ENCODE measurements at regions not wholly inside any gene's neighbourhood (a gene's known extent, or its start where the extent isn't known, plus 50 kb on each side); places are given as distances from the start of the nearest gene placed in this dataset.

DNA sequence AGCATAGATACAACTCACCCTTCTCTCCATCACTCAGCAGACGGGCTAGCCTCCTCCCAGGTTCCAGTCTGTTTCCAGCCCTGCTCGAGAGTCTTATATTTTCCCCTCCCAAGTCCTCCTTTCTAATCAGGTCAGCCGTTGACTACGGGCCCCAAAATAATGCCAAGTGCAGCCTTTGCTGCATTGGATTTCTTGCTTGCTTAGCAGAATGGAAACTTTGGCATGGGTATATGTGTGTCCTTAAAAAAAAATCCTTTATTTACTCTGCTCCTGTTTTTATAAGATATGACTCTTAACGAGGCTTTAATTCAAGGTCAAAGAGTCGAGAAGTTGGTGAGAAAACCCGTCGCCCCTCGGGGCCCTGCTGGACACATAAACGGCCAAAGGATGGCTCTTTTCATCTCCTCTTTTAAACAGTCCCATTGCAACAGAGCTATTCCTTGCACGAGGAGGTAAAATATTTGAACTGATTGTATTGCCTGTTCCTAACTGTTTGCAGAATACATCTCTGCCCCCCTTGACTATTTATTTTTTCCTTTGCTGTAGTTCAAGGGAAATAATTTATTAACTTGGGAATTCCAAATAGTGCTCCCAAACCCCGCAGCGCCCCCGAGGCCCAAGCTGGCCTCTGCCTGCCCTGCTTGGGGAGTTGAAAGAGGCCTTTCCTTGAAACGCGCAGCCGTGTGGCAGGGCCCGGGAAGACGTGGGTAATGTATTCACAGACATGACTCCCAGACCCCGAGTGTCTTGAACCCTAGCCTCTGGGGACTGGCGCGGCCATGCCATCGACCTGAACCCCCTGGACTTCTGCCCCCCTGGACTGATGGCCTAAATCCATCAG lies 156.5 kb upstream of the MYL2 start:
- no peak for DNase-seq (ENCODE audit: low spot score)

DNA sequence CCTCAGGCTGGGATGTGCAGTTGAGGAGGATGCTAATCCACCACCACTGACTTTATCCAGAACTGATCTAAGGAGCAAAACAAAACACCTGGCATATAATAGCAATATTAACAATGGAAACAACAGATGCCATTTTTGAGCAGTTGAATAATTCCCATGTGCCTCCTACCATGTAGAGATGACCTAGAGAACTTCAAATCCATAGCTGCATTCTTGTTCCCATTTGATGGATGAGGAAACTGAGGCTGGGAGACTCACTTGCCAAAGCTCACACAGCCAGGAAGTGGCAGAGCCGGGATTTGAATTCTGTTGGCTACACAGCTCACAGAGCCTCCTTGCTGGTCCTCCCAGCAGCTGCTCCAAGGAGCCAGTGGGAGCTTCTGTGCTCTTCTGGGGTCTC lies 155.8 kb upstream of the MYL2 start:
- no peak for DNase-seq (ENCODE audit: low spot score)

DNA sequence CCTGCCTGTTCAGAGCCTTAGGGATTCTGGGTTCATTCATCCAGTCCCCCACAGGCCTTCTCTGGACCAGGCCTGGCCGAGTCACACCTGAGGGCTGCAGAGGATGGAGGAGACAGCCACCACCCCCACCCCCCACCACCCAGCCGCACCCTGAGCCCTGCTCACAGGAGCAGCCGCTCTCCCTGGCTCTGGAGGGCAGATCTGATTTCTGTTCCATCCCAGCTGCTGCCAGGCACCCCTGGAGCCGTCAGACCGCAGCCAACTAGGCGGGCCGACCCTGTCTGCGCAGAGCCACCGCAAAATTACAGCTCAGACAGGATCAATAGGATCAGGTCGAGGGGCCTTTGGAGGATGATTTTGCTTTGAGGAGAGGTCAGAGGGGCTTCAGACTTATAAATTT lies 154.6 kb upstream of the MYL2 start:
- no peak for DNase-seq (ENCODE audit: low spot score)

DNA sequence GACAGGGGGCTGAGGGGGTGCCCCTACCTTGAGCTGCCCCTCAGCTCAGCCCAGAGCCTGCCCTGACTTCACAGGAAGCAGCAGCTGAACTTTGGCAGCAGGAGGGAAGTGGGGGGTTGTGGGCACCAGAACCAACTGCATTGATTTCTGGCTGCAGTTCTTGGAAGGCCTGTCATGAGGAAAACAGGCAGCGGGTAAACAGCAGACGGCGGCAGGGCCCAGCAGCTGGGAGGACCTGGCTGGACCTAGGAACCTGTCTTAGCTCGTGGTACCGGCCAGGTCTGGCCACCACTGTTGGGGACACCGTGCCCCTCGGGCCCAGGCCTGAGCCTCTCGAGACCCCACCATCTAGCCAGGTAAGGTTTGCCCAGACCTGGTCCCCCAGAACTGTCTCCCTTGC lies 154.2 kb upstream of the MYL2 start:
- DNase-seq (ENCODE audit: low spot score): no peak

DNA sequence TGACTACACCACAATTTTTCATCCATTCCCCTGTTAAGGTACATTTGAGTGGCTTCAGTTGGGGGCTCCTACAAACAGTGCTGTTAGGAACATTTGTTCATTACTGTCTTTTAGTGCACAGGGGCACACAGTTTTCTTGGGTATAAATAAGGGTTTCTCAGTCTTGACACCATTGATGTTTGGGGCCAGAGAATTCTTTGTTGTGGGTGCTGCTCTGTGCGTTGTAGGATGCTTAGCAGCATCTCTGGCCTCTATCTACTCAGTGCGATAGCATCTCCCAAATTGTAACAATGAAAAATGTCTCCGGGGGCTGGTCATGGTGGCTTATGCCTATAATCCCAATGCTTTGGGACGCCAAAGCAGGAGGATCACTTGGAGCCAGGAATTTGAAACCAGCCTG lies 153.0 kb upstream of the MYL2 start:
- no peak for DNase-seq (ENCODE audit: low spot score)

DNA sequence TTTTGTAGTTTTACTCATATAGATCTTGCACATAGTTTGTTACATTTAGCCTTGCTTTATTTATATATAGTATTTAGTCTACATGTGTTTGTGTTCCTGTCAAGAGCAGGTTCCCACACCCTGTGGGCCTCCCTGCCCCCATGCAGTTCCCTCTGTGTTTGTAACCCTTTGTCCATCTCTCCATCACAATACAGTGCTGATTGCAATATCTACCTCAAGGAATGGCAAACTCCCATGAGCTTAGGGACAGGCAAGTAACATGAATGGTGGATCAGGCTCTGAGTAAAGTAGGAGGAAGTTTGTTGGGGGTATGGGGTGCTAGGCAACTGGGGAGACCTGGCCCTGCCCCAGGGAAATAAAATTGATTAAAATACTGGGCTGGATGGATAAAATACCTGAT lies 151.9 kb upstream of the MYL2 start:
- no peak for DNase-seq (ENCODE audit: low spot score)

DNA sequence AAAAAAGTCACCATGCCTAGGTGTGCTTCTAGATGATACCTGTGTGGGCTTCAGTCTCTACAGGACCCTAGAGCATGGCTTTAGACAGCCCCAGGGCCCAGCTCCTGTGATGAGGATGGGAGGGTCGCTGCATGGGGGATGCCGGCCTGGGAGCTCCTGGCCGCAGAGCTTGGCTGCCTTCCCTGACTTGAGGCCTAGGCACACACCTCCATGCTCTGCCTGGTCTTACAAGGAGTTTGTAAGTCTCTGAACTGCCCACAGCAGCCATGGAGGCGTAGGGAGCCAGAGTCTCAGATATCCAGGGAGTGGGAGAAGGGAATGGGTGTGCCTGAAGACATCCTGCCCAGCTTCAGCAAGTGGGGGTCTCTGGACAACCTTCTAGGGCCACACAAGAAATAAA lies 149.5 kb upstream of the MYL2 start:
- DNase-seq (ENCODE audit: low spot score): no peak

DNA sequence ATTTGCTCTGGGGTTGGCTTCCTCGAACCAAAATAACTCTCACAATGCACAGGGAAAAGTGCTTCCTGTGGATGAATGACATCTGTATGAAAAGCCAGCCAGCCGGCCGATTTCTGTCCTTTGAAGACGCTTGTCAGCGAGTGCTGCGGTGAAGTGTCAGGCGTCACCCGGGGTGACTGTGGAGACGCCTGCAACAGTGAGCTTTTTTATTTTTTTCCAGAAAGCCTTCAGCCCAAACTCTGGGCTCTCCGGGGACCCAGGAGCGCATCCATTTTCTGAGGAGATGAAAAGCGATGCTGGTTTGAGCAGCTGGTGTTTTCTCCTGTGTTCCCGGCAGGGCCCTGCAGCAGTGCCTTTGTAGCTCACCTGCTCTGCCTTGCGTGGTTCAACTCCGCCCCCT lies 147.9 kb upstream of the MYL2 start:
- no peak for DNase-seq (ENCODE audit: low spot score)

DNA sequence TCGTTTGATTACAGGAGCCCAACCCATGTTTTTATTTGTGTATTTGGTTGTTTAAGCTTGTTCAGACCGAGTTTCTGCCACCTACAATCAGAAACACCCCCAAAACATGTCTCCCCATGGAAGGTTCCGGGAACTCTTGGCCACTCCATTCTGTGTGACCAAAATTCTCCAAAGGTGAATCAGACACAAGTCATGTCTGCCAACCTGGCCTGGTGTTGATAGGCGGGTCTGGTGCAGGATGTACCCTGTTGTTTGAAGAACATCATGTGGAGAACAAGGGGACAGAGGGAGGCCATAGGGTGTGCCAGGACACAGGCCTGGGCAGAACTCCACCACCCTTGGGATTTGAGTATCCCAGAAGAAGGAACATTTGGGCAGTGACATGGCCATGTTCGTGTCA lies 147.1 kb upstream of the MYL2 start:
- no peak for DNase-seq (ENCODE audit: low spot score)

DNA sequence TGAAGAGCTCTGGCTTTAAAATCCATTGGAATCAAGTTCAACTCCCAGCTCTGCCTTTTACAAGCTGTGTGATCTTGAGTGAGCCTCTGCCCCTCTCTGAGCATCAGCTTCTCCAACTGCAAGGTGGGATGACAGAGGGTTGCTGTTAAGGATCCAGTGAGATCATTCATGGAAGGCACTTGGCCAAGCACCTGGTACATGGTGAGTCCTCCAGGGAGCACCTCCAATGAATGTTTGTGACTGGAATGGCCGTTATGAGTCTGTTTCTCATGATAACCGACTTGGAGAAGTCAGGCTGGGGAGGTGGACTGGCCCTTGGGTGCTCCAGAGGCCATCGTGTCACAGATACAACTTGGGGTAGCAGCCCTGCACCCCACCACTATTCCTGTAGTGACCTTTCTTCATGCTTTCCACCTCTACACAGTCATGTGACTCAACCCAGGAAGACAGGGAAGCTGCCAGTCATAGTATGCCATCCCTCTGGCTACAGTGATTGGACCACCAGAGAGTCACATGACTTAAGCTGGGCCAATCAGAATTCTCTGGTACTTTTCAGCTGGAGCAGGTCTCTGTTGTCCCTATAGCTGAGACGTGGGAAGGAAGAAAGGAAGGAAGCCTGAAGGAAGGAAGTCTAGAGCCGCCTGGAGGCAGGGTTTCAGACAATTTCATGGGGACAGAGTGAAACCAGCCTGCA lies 146.5 kb upstream of the MYL2 start:
- DNase-seq (ENCODE audit: low spot score): no peak

DNA sequence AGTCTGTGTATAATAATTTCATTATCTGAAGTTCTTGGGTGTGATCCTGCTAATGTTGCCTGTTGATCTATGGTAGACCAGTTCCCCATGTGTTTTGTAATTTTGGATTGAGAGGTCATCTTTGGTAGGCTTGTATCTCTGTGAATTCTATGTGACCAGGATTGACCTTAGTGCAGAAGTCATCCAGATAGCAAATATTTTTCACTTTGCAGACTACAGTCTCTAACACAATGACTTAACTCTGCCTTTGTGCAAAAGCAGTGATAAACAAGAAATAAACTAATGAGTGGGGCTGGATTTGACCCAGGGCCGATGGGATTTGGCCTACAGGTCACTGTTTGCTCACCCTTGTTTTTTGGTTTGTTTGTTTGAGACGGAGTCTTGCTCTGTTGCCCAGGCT lies 144.6 kb upstream of the MYL2 start:
- no peak for DNase-seq (ENCODE audit: low spot score)

DNA sequence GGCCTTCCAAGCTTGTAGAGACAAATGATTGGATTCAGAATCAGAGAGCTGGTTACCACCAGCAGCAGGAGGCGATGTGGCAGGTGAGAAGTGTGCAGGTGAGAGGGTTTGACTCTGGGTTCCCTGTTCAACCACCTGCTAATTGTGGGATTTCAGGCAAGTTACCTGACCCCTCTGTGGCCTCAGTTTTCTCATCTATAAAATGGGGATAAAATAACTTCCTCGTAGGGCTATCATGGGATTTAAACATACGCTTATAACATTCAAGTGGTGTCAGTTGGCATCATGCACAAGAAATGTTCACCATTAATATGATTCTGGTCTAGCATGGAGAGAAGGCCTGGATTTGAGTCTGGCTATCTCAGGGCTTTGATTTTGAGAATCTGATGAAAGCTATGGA lies 143.8 kb upstream of the MYL2 start:
- no peak for DNase-seq (ENCODE audit: low spot score)

DNA sequence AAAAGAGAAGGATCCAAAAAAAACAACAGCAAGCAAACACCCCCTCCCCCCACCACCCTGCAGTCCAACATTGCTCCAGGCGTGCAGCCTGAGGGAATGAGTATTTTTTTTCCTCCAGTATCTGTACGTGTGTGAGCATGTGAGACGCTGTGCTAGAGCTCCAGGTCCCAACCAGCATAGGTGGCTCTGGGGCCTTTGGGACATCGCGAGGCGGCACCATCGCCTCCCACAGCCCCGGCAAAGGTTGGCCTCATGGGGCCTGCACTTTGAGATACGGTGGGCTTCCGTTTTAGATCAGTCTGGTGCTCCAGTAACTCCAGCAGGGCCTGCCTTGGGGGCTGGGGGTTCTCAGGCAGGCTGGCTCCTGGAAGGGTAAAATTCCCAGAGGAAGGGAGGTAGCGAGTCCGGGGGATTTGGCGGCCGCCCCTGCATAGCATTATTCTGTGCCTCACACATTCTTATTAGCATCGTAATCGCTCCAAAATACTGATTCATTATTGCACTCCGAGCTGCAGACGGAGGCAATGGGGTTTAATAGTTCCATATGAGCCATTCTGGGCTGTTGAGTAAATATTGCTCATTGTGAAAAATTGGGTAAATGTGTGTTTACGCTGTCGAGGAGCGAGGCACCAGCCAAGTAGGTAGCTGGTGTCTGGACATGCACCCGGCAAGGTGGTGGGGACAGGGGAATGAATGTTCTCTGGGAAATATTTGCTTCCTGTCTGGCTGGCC lies 143.1 kb upstream of the MYL2 start:
- DNase-seq (ENCODE audit: low spot score): no peak

DNA sequence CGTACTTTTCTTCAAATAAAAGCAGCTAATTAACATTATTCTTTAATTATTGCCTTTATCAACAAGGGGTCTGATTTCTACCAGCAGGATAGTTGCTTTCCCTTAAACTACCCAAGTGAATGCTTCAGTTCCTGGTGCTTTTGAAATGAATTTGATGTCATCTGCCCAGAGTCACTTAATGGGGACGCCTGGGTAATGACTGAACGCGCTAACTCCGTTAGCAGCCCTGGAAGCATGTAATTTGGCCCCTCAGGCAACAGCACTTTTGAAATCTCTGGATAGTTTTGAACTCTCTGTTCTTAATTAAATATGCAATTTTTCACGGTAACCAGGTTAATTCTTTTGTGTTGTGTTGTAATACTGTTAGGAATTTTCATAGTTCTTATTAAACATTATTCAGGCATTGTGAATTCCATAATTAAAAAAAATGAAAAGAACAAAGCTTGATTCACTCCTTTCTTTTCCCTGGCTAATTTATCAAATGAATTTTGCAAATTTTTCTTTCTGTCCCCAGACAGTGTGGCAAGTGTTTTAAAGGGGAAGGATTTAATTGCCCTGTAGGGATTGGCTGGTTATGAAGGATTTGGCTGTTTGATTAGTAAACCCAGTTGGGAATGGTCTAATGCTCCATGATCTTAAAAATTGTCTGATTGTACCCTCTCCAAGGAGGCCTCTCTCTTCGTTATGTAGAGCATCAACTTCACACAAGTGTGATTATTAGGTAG lies 137.5 kb upstream of the MYL2 start:
- DNase-seq (ENCODE audit: low spot score): no peak

DNA sequence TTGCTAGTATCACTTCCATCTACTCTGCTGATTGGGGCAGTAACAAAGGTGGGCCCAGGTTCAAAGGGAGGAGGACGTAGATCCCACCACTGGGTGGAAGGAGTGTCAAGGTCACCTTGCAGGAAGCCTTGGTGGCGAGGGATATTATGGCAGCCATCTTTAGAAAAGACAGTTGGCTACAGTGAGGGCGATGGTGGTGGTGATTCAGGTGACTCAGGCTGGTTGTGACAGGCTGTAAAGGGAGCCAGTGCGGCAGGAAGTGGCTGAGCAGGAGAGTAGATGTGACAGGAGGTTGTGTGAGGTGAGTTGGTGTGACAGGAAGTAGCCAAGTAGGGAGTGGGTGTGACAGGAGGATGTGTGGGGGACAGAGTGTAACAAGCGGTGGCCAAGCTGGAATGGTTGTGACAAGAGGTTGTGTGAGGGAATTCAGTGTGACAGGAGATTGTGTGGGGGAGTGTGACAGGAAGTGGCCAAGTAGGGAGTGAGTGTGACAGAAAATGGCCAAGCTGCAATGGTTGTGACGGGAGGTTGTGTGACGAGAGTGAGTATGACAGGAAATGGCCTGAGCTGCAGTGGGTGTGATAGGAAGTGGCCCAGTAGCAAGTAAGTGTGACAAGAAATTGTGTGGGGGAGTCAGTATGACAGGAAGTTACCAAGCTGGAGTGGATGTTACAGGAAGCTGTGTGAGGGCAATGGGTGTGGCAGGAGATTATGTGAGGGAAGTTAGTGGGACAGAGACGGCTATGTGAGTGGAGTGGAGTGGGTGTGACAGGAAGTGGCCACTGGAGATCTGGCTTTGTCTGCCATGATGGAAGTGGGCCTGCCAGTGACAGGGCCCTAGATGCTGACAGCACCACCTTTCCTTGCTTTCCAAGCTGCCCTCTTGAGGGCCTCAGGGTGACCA lies 136.5 kb upstream of the MYL2 start:
- DNase-seq (ENCODE audit: low spot score): no peak

DNA sequence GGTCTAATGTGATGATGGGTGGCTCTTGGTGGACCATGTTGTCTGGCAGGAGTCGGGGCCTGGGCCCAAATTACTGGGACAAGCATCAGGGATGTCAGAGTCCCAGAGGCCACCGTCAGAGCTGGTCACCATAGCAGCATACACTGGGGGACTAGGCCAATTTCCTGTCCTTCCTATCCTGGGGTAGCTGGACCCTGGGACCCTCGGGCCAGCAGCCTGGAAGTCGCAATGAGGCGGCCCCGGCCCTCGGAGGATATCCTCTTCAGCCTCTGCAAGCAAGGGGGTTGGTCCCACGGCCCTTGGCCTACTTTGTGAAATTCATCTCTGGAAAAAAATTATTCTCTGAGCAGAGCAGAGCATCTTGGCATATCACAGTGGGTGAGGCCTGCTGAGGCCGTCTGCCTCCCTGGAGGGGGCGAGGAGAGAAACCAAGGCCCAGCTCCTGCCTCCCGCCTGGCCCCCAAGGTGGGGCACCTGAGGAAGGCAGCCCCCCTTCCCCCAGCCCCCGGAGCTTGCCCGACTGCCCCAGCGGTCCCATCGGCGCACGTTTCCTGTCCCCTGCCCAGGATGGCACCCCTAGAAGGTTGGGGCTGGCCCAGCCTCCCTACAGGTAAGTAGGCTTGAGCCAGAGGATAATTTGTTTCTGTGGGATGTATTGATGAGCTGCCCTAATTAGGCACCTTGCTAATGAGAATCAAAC lies 135.0 kb upstream of the MYL2 start:
- DNase-seq (ENCODE audit: low spot score): no peak

DNA sequence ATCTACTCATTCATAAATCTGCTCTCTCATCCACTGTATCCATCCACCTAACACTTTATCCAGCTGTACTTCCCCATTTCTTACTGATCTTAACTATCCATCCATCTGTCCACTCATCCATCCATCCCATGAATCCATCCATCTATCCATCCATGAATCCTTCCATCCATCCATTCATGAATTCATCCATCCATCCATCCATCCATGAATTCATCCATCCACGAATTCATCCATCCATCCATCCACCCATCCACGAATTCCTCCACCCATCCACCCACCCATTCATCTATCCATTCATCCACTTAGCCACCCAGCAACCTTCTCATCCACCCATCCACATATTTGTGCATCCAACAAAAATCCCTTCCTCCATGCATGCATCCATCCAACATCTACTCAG lies 128.6 kb upstream of the MYL2 start:
- no peak for DNase-seq (ENCODE audit: low spot score)

DNA sequence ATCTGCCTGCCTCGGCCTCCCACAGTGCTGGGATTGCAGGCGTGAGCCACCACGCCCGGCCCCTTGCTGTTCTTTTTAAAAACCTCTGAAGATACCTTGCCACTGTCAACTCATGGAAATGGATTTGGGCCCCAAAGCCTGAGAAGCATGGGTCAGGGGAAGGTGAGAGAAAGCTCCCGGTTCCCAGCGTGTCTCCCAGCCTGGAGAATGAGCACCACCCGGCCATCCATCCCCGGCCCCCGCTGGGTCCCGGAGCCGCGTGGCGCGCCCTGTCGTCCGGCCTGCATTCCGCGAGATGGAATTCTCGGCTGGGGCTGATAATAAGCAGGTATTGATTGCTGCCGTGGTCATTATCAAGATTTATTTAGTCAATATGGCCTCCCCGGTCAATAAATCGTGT lies 126.5 kb upstream of the MYL2 start:
- no peak for DNase-seq (ENCODE audit: low spot score)

DNA sequence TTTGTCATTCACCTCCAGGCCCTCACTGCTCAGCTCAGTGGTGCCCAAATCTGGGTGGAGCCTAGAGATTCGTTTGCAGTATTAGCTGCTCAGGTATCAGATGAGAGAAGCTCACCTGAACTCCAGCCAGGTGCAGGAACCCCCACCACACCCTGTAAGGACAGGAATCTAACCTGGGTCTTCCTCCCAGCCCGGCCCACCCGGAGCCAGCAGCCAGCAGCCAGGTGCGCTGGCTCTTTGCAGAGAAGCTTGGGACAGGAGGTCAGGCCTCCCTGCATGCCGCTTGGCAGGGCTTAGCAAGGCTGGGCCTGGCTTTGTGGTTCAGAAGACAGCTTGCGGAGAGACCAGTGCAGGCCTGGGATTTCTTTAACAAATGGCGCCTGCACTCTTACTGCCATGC lies 125.6 kb upstream of the MYL2 start:
- DNase-seq (ENCODE audit: low spot score): no peak

DNA sequence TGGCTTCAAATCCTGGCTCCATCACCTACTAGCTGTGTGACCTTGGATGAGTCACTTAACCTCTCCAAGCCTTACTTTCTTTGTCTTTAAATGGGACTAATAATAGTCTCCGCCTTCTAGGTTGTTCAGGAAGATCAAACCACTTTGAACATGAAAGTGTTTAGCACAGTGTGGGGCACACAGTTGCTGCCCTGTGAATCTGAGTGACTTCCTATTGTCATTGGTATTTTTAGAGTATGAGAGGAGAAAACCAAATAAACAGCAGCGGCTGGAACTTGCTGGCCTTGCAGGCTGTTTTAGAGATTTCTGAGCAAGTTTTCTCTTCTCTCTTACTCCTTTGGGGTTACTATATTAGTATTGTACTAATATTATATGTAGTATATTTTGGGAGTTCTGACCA lies 120.7 kb upstream of the MYL2 start:
- no peak for DNase-seq (ENCODE audit: low spot score)

DNA sequence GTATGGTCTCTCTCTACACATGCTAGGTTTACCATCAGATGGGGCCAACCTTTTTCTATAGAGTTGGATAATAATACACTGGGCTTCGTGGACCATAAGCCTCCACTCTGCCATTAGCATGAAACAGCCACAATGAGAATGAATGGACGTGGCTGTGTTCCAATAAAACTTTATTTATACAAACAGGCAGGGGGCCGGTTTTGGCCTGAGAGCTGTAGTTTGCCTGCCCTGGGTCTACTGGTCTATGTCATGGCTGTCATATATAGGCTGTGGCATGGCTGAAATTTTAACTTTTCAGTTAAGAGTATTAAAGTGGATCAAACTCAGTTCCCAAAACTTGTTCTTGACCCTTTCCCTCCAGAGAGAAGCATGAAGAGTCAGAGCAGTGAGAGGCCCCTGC lies 120.3 kb upstream of the MYL2 start:
- DNase-seq (ENCODE audit: low spot score): no peak

Data from D341Med (cell line).